ENCODE measurements at regions not wholly inside any gene's neighbourhood (a gene's known extent, or its start where the extent isn't known, plus 50 kb on each side); places are given as distances from the start of the nearest gene placed in this dataset.

- no peak overlapping the region for H3K4me3 Mint-ChIP-seq
- no peak for DNase-seq
- peak overlapping the region; percentile 73 for H3K27ac Mint-ChIP-seq
- no peaks in the 10 kb centered on the region for H3K9me3 Mint-ChIP-seq
- no peaks in the 10 kb centered on the region for H3K27me3 Mint-ChIP-seq (ENCODE audit: low read depth, poor library complexity)
- no peaks in the 10 kb centered on the region for H3K36me3 Mint-ChIP-seq (ENCODE audit: low read depth)
- H3K4me1 Mint-ChIP-seq = peaks cover 66% of the 10 kb centered on the region
- no peak for TF ChIP-seq CTCF (IDR thresholded peaks at IDR 0.05)
Measured at GRCh38 chr14:66381755-66382154, 104.4 kb upstream of the CCDC196 start.

DNA sequence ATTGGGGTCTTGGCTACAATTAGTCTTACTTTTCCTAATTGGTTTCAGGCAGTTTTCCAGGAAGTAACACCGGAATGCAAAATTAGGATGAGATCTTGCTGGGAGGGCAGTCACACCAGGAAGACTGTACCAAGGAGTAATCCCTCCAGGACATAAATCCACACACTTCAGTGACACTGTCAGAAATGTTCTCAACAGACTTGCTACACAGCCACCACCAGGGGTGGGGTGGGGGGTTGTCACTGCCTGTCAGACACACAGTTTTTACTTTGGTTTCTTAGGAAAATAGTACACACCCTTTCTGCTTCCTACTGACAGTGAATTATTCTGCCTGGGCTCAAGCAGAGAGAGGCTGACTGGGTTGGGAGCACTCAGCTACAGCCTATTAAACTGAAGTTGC is 102.9 kb upstream of the CCDC196 start:
- H3K36me3 Mint-ChIP-seq (ENCODE audit: low read depth) = no peaks in the 10 kb centered on the region
- peaks cover 67% of the 10 kb centered on the region for H3K4me1 Mint-ChIP-seq
- no peaks in the 10 kb centered on the region for H3K27me3 Mint-ChIP-seq (ENCODE audit: low read depth, poor library complexity)
- TF ChIP-seq CTCF (IDR thresholded peaks at IDR 0.05) = no peak
- H3K9me3 Mint-ChIP-seq = no peaks in the 10 kb centered on the region
- H3K4me3 Mint-ChIP-seq = no peak overlapping the region
- H3K27ac Mint-ChIP-seq = no peak overlapping the region
- DNase-seq = peak; percentile 46

DNA sequence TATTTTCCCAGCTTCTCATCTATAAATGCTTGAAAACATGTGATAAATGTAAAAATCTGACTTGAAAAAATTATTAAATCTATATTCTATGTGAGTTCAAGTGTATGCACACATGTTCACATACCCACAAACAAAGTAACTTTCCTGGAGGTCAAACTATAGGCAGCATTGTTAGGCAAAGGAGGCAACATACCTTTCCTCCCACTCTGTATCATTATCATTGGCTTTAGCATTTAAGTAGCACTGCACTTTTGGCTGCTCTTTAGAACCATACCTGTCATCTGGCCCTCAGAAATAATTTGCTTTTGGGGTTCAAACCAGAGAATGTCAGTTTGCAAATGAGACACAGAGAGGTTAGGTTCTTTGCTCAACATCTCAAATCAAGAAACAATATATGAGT is 102.4 kb upstream of the CCDC196 start:
- no peaks in the 10 kb centered on the region for H3K36me3 Mint-ChIP-seq (ENCODE audit: low read depth)
- peaks cover 72% of the 10 kb centered on the region for H3K4me1 Mint-ChIP-seq
- TF ChIP-seq CTCF (IDR thresholded peaks at IDR 0.05) = no peak
- no peak for DNase-seq
- H3K4me3 Mint-ChIP-seq = no peak overlapping the region
- no peak overlapping the region for H3K27ac Mint-ChIP-seq
- no peaks in the 10 kb centered on the region for H3K9me3 Mint-ChIP-seq
- H3K27me3 Mint-ChIP-seq (ENCODE audit: low read depth, poor library complexity) = peaks cover 1% of the 10 kb centered on the region

- no peak for TF ChIP-seq CTCF (IDR thresholded peaks at IDR 0.05)
- peaks cover 39% of the 10 kb centered on the region for H3K4me1 Mint-ChIP-seq
- H3K36me3 Mint-ChIP-seq (ENCODE audit: low read depth) = peaks cover 6% of the 10 kb centered on the region
Measured at GRCh38 chr14:66388516-66388915, 97.7 kb upstream of the CCDC196 start.

GRCh38 chr14:66389481-66389880 is 96.7 kb upstream of the CCDC196 start:
- peaks cover 5% of the 10 kb centered on the region for H3K9me3 Mint-ChIP-seq
- no peak for DNase-seq
- H3K36me3 Mint-ChIP-seq (ENCODE audit: low read depth) = peaks cover 6% of the 10 kb centered on the region
- no peak for TF ChIP-seq CTCF (IDR thresholded peaks at IDR 0.05)
- H3K4me1 Mint-ChIP-seq = peaks cover 33% of the 10 kb centered on the region
- no peak overlapping the region for H3K4me3 Mint-ChIP-seq
- H3K27ac Mint-ChIP-seq = no peak overlapping the region
- H3K27me3 Mint-ChIP-seq (ENCODE audit: low read depth, poor library complexity) = peaks cover 5% of the 10 kb centered on the region

More at GRCh38 chr14:66388516-66388915, 97.7 kb upstream of the CCDC196 start:
- H3K4me3 Mint-ChIP-seq = no peak overlapping the region
- DNase-seq = no peak
- peaks cover 5% of the 10 kb centered on the region for H3K9me3 Mint-ChIP-seq
- H3K27me3 Mint-ChIP-seq (ENCODE audit: low read depth, poor library complexity) = peaks cover 5% of the 10 kb centered on the region
- H3K27ac Mint-ChIP-seq = no peak overlapping the region

DNA sequence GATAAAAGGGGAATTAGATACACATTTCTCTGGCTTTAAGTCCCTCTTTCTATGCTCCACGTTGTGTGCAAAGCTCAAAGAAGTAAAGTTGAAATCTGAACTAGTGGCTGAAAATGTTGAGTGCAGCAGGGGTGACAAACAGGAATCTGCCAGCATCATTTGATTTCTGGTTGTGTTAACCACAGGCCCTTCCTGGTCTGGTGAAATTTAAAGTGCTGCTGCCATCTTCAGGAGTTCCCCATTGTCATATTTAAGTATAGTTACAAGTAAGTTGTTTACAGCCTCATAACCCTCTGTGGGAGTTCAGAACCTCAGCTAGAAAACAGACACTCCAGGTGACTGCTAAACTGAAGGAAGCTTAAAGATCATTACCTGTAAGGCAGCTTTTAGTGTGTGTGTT is 90.9 kb upstream of the CCDC196 start:
- Mint-ChIP-seq H3K9me3 (no peaks in the 10 kb centered on the region), H3K4me1 (peaks cover 5% of the 10 kb centered on the region), H3K27ac (no peak overlapping the region), H3K4me3 (no peak overlapping the region), H3K27me3 (ENCODE audit: low read depth, poor library complexity) (no peaks in the 10 kb centered on the region), H3K36me3 (ENCODE audit: low read depth) (no peaks in the 10 kb centered on the region)
- no peak for DNase-seq
- no peak for TF ChIP-seq CTCF (IDR thresholded peaks at IDR 0.05)
